ENCODE measurements at regions not wholly inside any gene's neighbourhood (a gene's known extent, or its start where the extent isn't known, plus 50 kb on each side); places are given as distances from the start of the nearest gene placed in this dataset.

DNA sequence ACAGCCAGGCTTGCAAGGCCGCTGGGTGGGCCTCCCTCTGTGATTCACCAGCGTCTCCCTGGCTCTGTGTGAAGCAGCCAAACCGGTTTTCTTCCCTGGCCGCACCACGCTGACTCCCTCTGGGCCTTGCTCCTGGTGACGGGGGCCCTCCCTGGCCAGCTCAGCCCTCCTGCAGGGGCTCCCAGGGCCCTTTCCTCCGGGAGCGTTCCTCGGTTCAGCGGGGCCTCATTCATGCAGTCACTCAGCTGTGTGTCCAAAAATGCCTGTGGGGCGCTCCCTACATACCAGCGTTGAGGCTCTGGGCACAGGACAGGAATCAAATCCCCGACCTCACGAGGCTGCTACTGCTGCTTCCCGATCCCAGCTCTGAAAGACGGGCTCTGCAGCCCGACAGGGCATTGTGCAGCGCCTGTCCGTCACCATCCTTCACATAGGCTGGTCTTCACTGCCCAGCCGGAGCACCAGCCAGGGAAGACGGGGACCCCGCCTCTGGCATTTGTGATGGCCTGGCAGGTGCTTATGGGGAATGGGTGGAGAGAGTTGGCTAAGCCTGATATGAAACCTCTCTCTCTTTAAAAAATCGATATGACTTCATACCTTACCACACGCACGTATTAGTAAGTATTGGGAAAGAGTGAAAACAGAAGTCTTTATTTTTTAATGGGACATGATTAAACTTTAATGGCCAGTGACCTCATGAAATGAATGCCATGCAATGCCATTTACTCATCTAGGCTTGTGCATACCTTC is 110.0 kb upstream of the SHH start:
- TF ChIP-seq, protein P1, sequence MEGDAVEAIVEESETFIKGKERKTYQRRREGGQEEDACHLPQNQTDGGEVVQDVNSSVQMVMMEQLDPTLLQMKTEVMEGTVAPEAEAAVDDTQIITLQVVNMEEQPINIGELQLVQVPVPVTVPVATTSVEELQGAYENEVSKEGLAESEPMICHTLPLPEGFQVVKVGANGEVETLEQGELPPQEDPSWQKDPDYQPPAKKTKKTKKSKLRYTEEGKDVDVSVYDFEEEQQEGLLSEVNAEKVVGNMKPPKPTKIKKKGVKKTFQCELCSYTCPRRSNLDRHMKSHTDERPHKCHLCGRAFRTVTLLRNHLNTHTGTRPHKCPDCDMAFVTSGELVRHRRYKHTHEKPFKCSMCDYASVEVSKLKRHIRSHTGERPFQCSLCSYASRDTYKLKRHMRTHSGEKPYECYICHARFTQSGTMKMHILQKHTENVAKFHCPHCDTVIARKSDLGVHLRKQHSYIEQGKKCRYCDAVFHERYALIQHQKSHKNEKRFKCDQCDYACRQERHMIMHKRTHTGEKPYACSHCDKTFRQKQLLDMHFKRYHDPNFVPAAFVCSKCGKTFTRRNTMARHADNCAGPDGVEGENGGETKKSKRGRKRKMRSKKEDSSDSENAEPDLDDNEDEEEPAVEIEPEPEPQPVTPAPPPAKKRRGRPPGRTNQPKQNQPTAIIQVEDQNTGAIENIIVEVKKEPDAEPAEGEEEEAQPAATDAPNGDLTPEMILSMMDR (IDR thresholded peaks at IDR 0.05; ENCODE audit: low read depth, low read length, poor library complexity, severe bottlenecking): no peak
- TF ChIP-seq EZH2phosphoT487 (IDR thresholded peaks at IDR 0.05; ENCODE audit: borderline replicate concordance, low read length): no peak

All from DOHH2 (cell line).